Liver (tissue), 8 donors: ENCODE measurements at regions not wholly inside any gene's neighbourhood (a gene's known extent, or its start where the extent isn't known, plus 50 kb on each side); places are given as distances from the start of the nearest gene placed in this dataset.

Experiments
- DNase-seq: peaks from one replicate; pipeline ENCODE4 v3.0.0-alpha.2; 2017; ENCODE audit warnings: low spot score
- H3K27ac ChIP-seq, 2 donors: one replicate each; pipeline ENCODE4 v1.7.0; 2013; ENCODE audit warnings: inconsistent platforms in 2 of 2, low read length in 2 of 2, control low read depth in 1 of 2, low read depth in 1 of 2, mild to moderate bottlenecking in 1 of 2
- H3K27me3 ChIP-seq, 4 donors: one replicate each; pipeline versions ENCODE4 v1.6.1 to v1.7.0; 2013; ENCODE audit warnings: low read length in 3 of 4, inconsistent platforms in 1 of 4, mild to moderate bottlenecking in 1 of 4, moderate library complexity in 1 of 4; ENCODE audit not compliant: control insufficient read depth in 4 of 4, insufficient read depth in 4 of 4
- H3K36me3 ChIP-seq, 4 donors: one replicate each; pipeline versions ENCODE4 v1.6.1 to v1.7.0; 2013; ENCODE audit warnings: low read length in 3 of 4, mild to moderate bottlenecking in 3 of 4, low read depth in 1 of 4, moderate library complexity in 1 of 4; ENCODE audit not compliant: control insufficient read depth in 4 of 4, insufficient read depth in 3 of 4
- H3K4me1 ChIP-seq, 4 donors: one replicate each; pipeline versions ENCODE4 v1.6.1 to v1.7.0; 2013; ENCODE audit warnings: low read length in 3 of 4, mild to moderate bottlenecking in 3 of 4, moderate library complexity in 1 of 4; ENCODE audit not compliant: control insufficient read depth in 4 of 4, insufficient read depth in 4 of 4
- H3K4me3 ChIP-seq, 3 donors: one replicate each; pipeline versions ENCODE4 v1.6.1 to v1.7.0; 2013; ENCODE audit warnings: low read length in 3 of 3, control low read depth in 1 of 3, low read depth in 1 of 3, mild to moderate bottlenecking in 1 of 3
- H3K9ac ChIP-seq, 2 donors: one replicate each; pipeline ENCODE4 v1.7.0; 2013; ENCODE audit warnings: low read length in 2 of 2, mild to moderate bottlenecking in 2 of 2, moderate library complexity in 2 of 2, control low read depth in 1 of 2, low read depth in 1 of 2
- H3K9me3 ChIP-seq, 4 donors: one replicate each; pipeline versions ENCODE4 v1.6.1 to v1.7.0; 2013; ENCODE audit warnings: low read length in 3 of 4; ENCODE audit not compliant: control insufficient read depth in 4 of 4
- CTCF ChIP-seq: fragments of 150-350 bp; IDR thresholded peaks from 2 replicates; pipeline ENCODE4 v1.5.1; 2017; ENCODE audit warnings: improper control_type of control experiment, low read depth, low read length; ENCODE audit not compliant: missing input control
- EGR1 ChIP-seq, 2 donors: IDR thresholded peaks; 2 replicates each; pipeline ENCODE4 v1.6.1; 2016 to 2018; ENCODE audit warnings: antibody characterized with exemption in 2 of 2, low read depth in 2 of 2
- FOXA1 ChIP-seq: IDR thresholded peaks from 2 replicates; pipeline ENCODE4 v1.6.1; 2016; ENCODE audit warnings: antibody characterized with exemption
- FOXA2 ChIP-seq: IDR thresholded peaks from 2 replicates; pipeline ENCODE4 v1.6.1; 2016; ENCODE audit warnings: antibody characterized with exemption
- GABPA ChIP-seq, 2 donors: IDR thresholded peaks in 1 of 2; conservative IDR thresholded peaks in 1 of 2; 2 replicates each; pipeline ENCODE4 v1.6.1; 2016; ENCODE audit warnings: antibody characterized with exemption in 2 of 2, mild to moderate bottlenecking in 1 of 2, moderate library complexity in 1 of 2
- HNF4A ChIP-seq, 2 donors: conservative IDR thresholded peaks; 2 replicates each; pipeline ENCODE4 v1.6.1; 2016; ENCODE audit warnings: antibody characterized with exemption in 2 of 2, mild to moderate bottlenecking in 2 of 2
- HNF4G ChIP-seq: IDR thresholded peaks from 2 replicates; pipeline ENCODE4 v1.6.1; 2016; ENCODE audit warnings: antibody characterized with exemption
- JUND ChIP-seq, 2 donors: IDR thresholded peaks; 2 replicates each; pipeline ENCODE4 v1.6.1; 2016; ENCODE audit warnings: antibody characterized with exemption in 2 of 2
- NR2F2 ChIP-seq: IDR thresholded peaks from 2 replicates; pipeline ENCODE4 v1.6.1; 2016; ENCODE audit warnings: antibody characterized with exemption
- RAD21 ChIP-seq, 2 donors: IDR thresholded peaks; 2 replicates each; pipeline ENCODE4 v1.6.1; 2016; ENCODE audit warnings: antibody characterized with exemption in 2 of 2, mild to moderate bottlenecking in 2 of 2
- SP1 ChIP-seq: IDR thresholded peaks from 2 replicates; pipeline ENCODE4 v1.6.1; 2018; ENCODE audit warnings: antibody characterized with exemption, mild to moderate bottlenecking
- TAF1 ChIP-seq: conservative IDR thresholded peaks from 2 replicates; pipeline ENCODE4 v1.6.1; 2016; ENCODE audit warnings: antibody characterized with exemption, mild to moderate bottlenecking
- YY1 ChIP-seq: IDR thresholded peaks from 2 replicates; pipeline ENCODE4 v1.6.1; 2016; ENCODE audit warnings: antibody characterized with exemption, mild to moderate bottlenecking
- ZBTB33 ChIP-seq: IDR thresholded peaks from 2 replicates; pipeline ENCODE4 v1.6.1; 2016; ENCODE audit warnings: antibody characterized with exemption
- WGBS: extraction: QIAGEN DNeasy Blood & Tissue Kit; methylation state at CpG from one replicate; pipeline ENCODE4 v1.1.7; 2013; 5-methylcytosine and 5-hydroxymethylcytosine counted together
- TF ChIP-seq, protein P1 (sequence below): IDR thresholded peaks from 2 replicates; pipeline ENCODE4 v1.6.1; 2016; ENCODE audit warnings: antibody characterized with exemption
- TF ChIP-seq, protein P2 (sequence below): IDR thresholded peaks from 2 replicates; pipeline ENCODE4 v1.6.1; 2016; ENCODE audit warnings: antibody characterized with exemption
- donor health status: healthy.
- donor health status: healthy.
- donor health status: healthy.
- donor health status: healthy.
- donor health status: healthy.

DNA sequence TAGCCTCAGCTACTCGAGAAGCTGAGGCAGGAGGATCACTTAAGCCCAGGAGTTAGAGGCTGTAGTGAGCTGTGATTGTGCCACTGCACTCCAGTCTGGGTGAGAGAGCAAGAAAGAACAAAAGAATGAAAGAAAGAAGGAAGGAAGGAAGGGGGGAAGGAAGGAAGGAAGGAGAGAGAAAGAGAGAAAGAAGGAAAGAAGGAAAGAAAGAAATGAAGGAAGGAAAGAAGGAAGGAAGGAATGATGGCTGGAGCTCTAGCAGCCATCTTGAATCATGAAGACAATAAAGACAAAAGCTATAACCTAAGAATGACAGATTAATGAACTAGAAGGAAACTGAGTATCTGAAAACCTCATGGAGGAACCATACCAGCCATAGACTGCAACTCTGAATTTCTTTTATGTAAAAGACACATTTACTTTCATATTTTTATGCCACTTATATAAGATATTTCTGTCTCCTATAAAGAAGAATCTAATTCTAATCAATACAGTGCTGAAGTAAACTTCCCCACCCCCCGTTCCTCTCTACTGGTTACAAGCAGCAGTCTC, 522.3 kb upstream of the JARID2 start:
- TF ChIP-seq SP1 (no peak), EGR1 (IDR thresholded peaks at IDR 0.05; ENCODE audit: low read depth in 2 of 2) (no peak), JUND (IDR thresholded peaks at IDR 0.05) (no peak), GABPA (IDR thresholded peaks at IDR 0.05 in 1 of 2, conservative IDR thresholded peaks at IDR 0.05 in 1 of 2) (no peak), FOXA1 (no peak), HNF4A (conservative IDR thresholded peaks at IDR 0.05) (no peak), CTCF (no peak)
- TF ChIP-seq, protein P1, sequence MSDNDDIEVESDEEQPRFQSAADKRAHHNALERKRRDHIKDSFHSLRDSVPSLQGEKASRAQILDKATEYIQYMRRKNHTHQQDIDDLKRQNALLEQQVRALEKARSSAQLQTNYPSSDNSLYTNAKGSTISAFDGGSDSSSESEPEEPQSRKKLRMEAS, result no peak
- 97% methylated on average over 2 of the region's 2 CpGs for WGBS
- Histone ChIP-seq H3K27me3 (no peaks in the 10 kb centered on the region), H3K36me3 (no peaks in the 10 kb centered on the region), H3K4me1 (peaks cover 5 to 12% (median 7%) of the 10 kb centered on the region in 4 donors), H3K9ac (no peak overlapping the region), H3K9me3 (no peaks in the 10 kb centered on the region), H3K4me3 (no peak overlapping the region), H3K27ac (no peak overlapping the region)
- DNase-seq, result no peak

DNA sequence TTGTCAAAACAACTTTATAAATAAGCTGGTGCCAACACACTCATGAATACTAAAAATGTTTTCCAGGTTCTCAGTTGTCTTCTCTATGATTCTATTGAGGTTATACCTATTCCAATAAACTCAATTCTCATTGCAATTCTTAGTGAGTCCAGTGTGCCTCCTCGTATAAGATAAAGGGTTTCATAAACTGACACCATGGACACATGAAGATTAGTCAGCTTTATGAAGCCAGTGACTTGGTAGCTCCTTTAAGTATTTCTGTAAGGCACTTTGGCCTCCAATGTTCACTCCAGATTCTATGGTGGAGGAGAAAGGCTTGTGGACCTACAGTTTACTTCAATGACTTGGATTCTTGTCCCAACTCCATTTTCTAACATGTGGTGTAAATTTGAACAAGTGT, 521.3 kb upstream of the JARID2 start:
- Histone ChIP-seq H3K9ac (no peak overlapping the region), H3K9me3 (no peaks in the 10 kb centered on the region), H3K27me3 (no peaks in the 10 kb centered on the region), H3K4me1 (peaks cover 5 to 12% (median 7%) of the 10 kb centered on the region in 4 donors), H3K36me3 (no peaks in the 10 kb centered on the region), H3K4me3 (no peak overlapping the region), H3K27ac (no peak overlapping the region)
- DNase-seq, result no peak
- TF ChIP-seq, protein P1, result no peak
- no peak for TF ChIP-seq CTCF
- no peak for TF ChIP-seq HNF4A (conservative IDR thresholded peaks at IDR 0.05)
- TF ChIP-seq, protein P2, sequence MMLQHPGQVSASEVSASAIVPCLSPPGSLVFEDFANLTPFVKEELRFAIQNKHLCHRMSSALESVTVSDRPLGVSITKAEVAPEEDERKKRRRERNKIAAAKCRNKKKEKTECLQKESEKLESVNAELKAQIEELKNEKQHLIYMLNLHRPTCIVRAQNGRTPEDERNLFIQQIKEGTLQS, result no peak
- TF ChIP-seq RAD21 (IDR thresholded peaks at IDR 0.05), result no peak
- TF ChIP-seq HNF4G, result no peak
- TF ChIP-seq FOXA2, result no peak
- TF ChIP-seq FOXA1, result no peak
- no peak for TF ChIP-seq YY1
- no peak for TF ChIP-seq TAF1
- no peak for TF ChIP-seq ZBTB33
- TF ChIP-seq NR2F2, result no peak
- TF ChIP-seq JUND (IDR thresholded peaks at IDR 0.05), result no peak
- WGBS, result 97% methylated on average over 1 of the region's 1 CpG
